GM23338 (cell line): ENCODE measurements at regions not wholly inside any gene's neighbourhood (a gene's known extent, or its start where the extent isn't known, plus 50 kb on each side); places are given as distances from the start of the nearest gene placed in this dataset.

ENCODE experiments used
- CREB1 ChIP-seq: fragments of 250-450 bp; sonication (Bioruptor Pico); IDR thresholded peaks from 2 replicates; pipeline ENCODE4 v1.5.0; 2020; ENCODE audit warnings: low read depth, mild to moderate bottlenecking, moderate library complexity
- CTCF ChIP-seq, 2 experiments: fragments of 200-600 bp in 1 of 2; sonication (generic) in 1 of 2; conservative IDR thresholded peaks; 2 replicates each; pipeline versions ENCODE4 v1.5.1 to v1.6.1; 2016 to 2017; ENCODE audit warnings: antibody characterized with exemption in 2 of 2, low read depth in 2 of 2, mild to moderate bottlenecking in 2 of 2, moderate library complexity in 1 of 2
- EZH2 ChIP-seq: fragments of 200-600 bp; sonication (generic); IDR thresholded peaks from one replicate; pipeline ENCODE4 v1.8.0; 2017; ENCODE audit warnings: antibody characterized with exemption, mild to moderate bottlenecking, low read depth; ENCODE audit not compliant: unreplicated experiment
- EZH2phosphoT487 ChIP-seq: fragments of 200-600 bp; sonication (generic); IDR thresholded peaks from one replicate; pipeline ENCODE4 v1.8.1; 2018; ENCODE audit warnings: antibody characterized with exemption; ENCODE audit not compliant: unreplicated experiment
- JUNB ChIP-seq: IDR thresholded peaks from one replicate; pipeline ENCODE4 v1.6.1; 2016; ENCODE audit warnings: antibody characterized with exemption; ENCODE audit not compliant: unreplicated experiment
- NANOG ChIP-seq: IDR thresholded peaks from 2 replicates; pipeline ENCODE4 v1.6.1; 2016; ENCODE audit warnings: antibody characterized with exemption, borderline replicate concordance
- POLR2AphosphoS5 ChIP-seq: IDR thresholded peaks from 2 replicates; pipeline ENCODE4 v1.6.1; 2016; ENCODE audit warnings: antibody characterized with exemption, low read depth
- STAT1 ChIP-seq: IDR thresholded peaks from one replicate; pipeline ENCODE4 v1.6.1; 2016; ENCODE audit warnings: antibody characterized with exemption; ENCODE audit not compliant: unreplicated experiment
- ZNF331 ChIP-seq: fragments of 250-450 bp; sonication (Bioruptor Pico); IDR thresholded peaks from 2 replicates; pipeline ENCODE4 v1.5.0; 2020; ENCODE audit warnings: low read depth, mild to moderate bottlenecking, moderate library complexity
- ZNF462 ChIP-seq: fragments of 250-450 bp; sonication (Bioruptor Pico); IDR thresholded peaks from 2 replicates; pipeline ENCODE4 v1.5.0; 2020; ENCODE audit warnings: mild to moderate bottlenecking, moderate library complexity
- TF ChIP-seq, protein P1 (sequence below): IDR thresholded peaks from one replicate; pipeline ENCODE4 v1.6.1; 2018; ENCODE audit warnings: antibody characterized with exemption; ENCODE audit not compliant: unreplicated experiment
- TF ChIP-seq, protein P2 (sequence below): IDR thresholded peaks from 2 replicates; pipeline ENCODE4 v1.6.1; 2016; ENCODE audit warnings: antibody characterized with exemption

- TF ChIP-seq EZH2phosphoT487 (no peak), CTCF (conservative IDR thresholded peaks at IDR 0.05; ENCODE audit: low read depth in 2 of 2) (no peak), POLR2AphosphoS5 (no peak), CREB1 (no peak), EZH2 (no peak), NANOG (peak; percentile 79), JUNB (no peak), ZNF331 (CRISPR knock-in tag) (no peak), STAT1 (no peak), ZNF462 (CRISPR knock-in tag) (no peak)
- TF ChIP-seq, protein P1, sequence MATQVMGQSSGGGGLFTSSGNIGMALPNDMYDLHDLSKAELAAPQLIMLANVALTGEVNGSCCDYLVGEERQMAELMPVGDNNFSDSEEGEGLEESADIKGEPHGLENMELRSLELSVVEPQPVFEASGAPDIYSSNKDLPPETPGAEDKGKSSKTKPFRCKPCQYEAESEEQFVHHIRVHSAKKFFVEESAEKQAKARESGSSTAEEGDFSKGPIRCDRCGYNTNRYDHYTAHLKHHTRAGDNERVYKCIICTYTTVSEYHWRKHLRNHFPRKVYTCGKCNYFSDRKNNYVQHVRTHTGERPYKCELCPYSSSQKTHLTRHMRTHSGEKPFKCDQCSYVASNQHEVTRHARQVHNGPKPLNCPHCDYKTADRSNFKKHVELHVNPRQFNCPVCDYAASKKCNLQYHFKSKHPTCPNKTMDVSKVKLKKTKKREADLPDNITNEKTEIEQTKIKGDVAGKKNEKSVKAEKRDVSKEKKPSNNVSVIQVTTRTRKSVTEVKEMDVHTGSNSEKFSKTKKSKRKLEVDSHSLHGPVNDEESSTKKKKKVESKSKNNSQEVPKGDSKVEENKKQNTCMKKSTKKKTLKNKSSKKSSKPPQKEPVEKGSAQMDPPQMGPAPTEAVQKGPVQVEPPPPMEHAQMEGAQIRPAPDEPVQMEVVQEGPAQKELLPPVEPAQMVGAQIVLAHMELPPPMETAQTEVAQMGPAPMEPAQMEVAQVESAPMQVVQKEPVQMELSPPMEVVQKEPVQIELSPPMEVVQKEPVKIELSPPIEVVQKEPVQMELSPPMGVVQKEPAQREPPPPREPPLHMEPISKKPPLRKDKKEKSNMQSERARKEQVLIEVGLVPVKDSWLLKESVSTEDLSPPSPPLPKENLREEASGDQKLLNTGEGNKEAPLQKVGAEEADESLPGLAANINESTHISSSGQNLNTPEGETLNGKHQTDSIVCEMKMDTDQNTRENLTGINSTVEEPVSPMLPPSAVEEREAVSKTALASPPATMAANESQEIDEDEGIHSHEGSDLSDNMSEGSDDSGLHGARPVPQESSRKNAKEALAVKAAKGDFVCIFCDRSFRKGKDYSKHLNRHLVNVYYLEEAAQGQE, result no peak
- TF ChIP-seq, protein P2, sequence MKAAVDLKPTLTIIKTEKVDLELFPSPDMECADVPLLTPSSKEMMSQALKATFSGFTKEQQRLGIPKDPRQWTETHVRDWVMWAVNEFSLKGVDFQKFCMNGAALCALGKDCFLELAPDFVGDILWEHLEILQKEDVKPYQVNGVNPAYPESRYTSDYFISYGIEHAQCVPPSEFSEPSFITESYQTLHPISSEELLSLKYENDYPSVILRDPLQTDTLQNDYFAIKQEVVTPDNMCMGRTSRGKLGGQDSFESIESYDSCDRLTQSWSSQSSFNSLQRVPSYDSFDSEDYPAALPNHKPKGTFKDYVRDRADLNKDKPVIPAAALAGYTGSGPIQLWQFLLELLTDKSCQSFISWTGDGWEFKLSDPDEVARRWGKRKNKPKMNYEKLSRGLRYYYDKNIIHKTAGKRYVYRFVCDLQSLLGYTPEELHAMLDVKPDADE, result no peak
These were observed 68.0 kb upstream of the CLINT1 start for GRCh38 chr5:157926977-157927376.
